ENCODE measurements at regions not wholly inside any gene's neighbourhood (a gene's known extent, or its start where the extent isn't known, plus 50 kb on each side); places are given as distances from the start of the nearest gene placed in this dataset.

GRCh38 chr11:98828986-98829708, 191.6 kb upstream of the CNTN5 start:
- no peak for TF ChIP-seq EP300 (IDR thresholded peaks at IDR 0.05)
- no peak for TF ChIP-seq CTCF (IDR thresholded peaks at IDR 0.05)
